H1 (cell line): ENCODE measurements at regions not wholly inside any gene's neighbourhood (a gene's known extent, or its start where the extent isn't known, plus 50 kb on each side); places are given as distances from the start of the nearest gene placed in this dataset.

Experiments
- ASH2L ChIP-seq: fragments of 200-600, 300-600 bp; sonication (generic); IDR thresholded peaks from one replicate; pipeline ENCODE4 v1.7.1; 2017; ENCODE audit warnings: low read length
- CHD2 ChIP-seq: IDR thresholded peaks from 2 replicates; pipeline ENCODE4 v1.6.1; 2012; ENCODE audit warnings: low read length, improper control_type of control experiment
- CTCF ChIP-seq, 3 experiments: IDR thresholded peaks; 1 replicate in 2 of 3; 2 replicates in 1 of 3; pipeline versions ENCODE4 v1.5.1 to v1.6.1; 2011; ENCODE audit warnings: low read length in 3 of 3, mild to moderate bottlenecking in 3 of 3, inconsistent platforms in 2 of 3, low read depth in 1 of 3, moderate library complexity in 1 of 3; ENCODE audit not compliant: insufficient read depth in 1 of 3; ENCODE audit errors: control extremely low read depth in 1 of 3
- EGR1 ChIP-seq: IDR thresholded peaks from 2 replicates; pipeline ENCODE4 v1.6.1; 2011; ENCODE audit warnings: low read depth, low read length, borderline replicate concordance
- EP300 ChIP-seq, 2 experiments: IDR thresholded peaks; 1 replicate in 1 of 2; 2 replicates in 1 of 2; pipeline ENCODE4 v1.6.1; 2011 to 2012; ENCODE audit warnings: low read depth in 2 of 2, low read length in 2 of 2, mild to moderate bottlenecking in 2 of 2, borderline replicate concordance in 1 of 2, inconsistent platforms in 1 of 2, moderate library complexity in 1 of 2
- HDAC6 ChIP-seq: IDR thresholded peaks from one replicate; pipeline ENCODE4 v1.7.1; 2012; ENCODE audit warnings: low read depth, mild to moderate bottlenecking, inconsistent platforms, low read length, moderate library complexity
- RAD21 ChIP-seq, 2 experiments: IDR thresholded peaks in 1 of 2; conservative IDR thresholded peaks in 1 of 2; 2 replicates each; pipeline ENCODE4 v1.6.1; 2011; ENCODE audit warnings: low read depth in 2 of 2, low read length in 2 of 2, improper control_type of control experiment in 1 of 2, inconsistent platforms in 1 of 2, mild to moderate bottlenecking in 1 of 2, moderate library complexity in 1 of 2
- RBBP5 ChIP-seq: IDR thresholded peaks from 2 replicates; pipeline ENCODE4 v1.7.1; 2012; ENCODE audit warnings: low read depth, mild to moderate bottlenecking, inconsistent platforms, low read length, moderate library complexity, borderline replicate concordance
- RFX5 ChIP-seq: IDR thresholded peaks from 2 replicates; pipeline ENCODE4 v1.6.1; 2011; ENCODE audit warnings: low read depth, low read length, improper control_type of control experiment, borderline replicate concordance
- RXRA ChIP-seq: IDR thresholded peaks from 2 replicates; pipeline ENCODE4 v1.6.1; 2011; ENCODE audit warnings: low read depth, mild to moderate bottlenecking, low read length, moderate library complexity; ENCODE audit not compliant: insufficient read depth
- SIX5 ChIP-seq: IDR thresholded peaks from 2 replicates; pipeline ENCODE4 v1.6.1; 2011; ENCODE audit warnings: mild to moderate bottlenecking, low read depth, low read length
- SP4 ChIP-seq: IDR thresholded peaks from 2 replicates; pipeline ENCODE4 v1.6.1; 2012; ENCODE audit warnings: low read length, inconsistent platforms

DNA sequence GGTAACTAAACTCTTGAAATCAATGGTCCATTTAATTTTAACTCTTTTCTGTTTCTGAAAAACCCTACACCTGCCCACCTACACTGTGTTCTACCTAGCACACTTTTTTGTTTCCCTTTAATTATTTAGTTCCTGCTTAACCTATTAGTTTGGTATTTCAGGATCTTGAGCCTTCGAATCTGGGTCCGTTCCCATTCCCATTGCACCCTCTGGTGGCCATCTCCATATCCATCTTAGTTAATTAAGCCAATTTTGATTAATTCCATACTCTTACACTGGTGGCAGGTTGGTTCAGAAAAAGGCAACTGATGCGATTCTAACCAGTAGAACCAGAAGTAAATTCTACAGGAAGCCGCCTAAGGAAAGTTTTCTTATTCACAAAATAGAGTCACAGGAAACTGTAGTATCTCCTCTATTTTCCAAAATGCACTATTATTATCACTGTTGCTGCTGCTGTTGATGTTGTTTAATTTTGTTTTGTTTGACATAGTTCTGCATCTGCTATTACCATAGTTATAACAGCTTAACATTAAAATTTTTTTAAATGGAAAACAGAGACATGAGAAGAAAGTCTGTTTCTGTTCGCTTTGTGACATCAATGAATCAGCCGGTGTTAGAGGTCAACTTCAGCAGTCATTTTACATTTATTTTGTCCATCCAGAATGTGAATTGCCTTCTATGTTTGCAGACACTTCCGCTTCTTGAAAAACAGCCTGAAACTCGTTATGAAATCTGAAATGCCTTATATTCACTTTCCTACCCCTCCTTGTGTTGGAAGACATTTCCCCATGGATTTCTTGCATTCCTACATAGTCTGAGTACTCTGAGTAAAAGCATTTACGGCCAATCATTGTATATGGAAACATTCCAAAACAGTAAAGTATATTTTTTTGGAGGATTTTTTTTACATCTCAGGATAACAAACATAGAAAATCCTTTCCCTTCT, 115.5 kb upstream of the NCAM2 start (continued):
- no peak for TF ChIP-seq EP300 (IDR thresholded peaks at IDR 0.05; ENCODE audit: borderline replicate concordance in 1 of 2, low read depth in 2 of 2, low read length in 2 of 2)
- TF ChIP-seq RAD21 (IDR thresholded peaks at IDR 0.05 in 1 of 2, conservative IDR thresholded peaks at IDR 0.05 in 1 of 2; ENCODE audit: low read depth in 2 of 2, low read length in 2 of 2): peak; percentile 93 to 94
- no peak for TF ChIP-seq EGR1
- peak in 2 of 3 experiments; percentile 68 to 73; a peak in 3 of 4 replicates for TF ChIP-seq CTCF (IDR thresholded peaks at IDR 0.05; ENCODE audit: control extremely low read depth in 1 of 3, insufficient read depth in 1 of 3, low read depth in 1 of 3, low read length in 3 of 3)
- no peak for TF ChIP-seq RBBP5
- TF ChIP-seq RFX5: no peak
- TF ChIP-seq SIX5: no peak
- TF ChIP-seq HDAC6: no peak
- TF ChIP-seq RXRA: no peak
- TF ChIP-seq SP4: no peak
- TF ChIP-seq ASH2L: no peak
- TF ChIP-seq CHD2: no peak
